ENCODE measurements at regions not wholly inside any gene's neighbourhood (a gene's known extent, or its start where the extent isn't known, plus 50 kb on each side); places are given as distances from the start of the nearest gene placed in this dataset.

GRCh38 chr20:7210910-7211309, 443.4 kb downstream of the BMP2 start:
- TF ChIP-seq FOXM1 (IDR thresholded peaks at IDR 0.05; ENCODE audit: borderline replicate concordance, low read depth) = no peak
- TF ChIP-seq YY1 (IDR thresholded peaks at IDR 0.05; ENCODE audit: low read depth) = no peak
- TF ChIP-seq CEBPB (IDR thresholded peaks at IDR 0.05) = no peak
- no peak for TF ChIP-seq CREB1 (IDR thresholded peaks at IDR 0.05; ENCODE audit: low read depth)
- TF ChIP-seq RAD21 (IDR thresholded peaks at IDR 0.05; ENCODE audit: low read depth) = no peak
- no peak for TF ChIP-seq EP300 (IDR thresholded peaks at IDR 0.05; ENCODE audit: borderline replicate concordance)
- no peak for TF ChIP-seq NFIC (IDR thresholded peaks at IDR 0.05)
- TF ChIP-seq, protein P1, sequence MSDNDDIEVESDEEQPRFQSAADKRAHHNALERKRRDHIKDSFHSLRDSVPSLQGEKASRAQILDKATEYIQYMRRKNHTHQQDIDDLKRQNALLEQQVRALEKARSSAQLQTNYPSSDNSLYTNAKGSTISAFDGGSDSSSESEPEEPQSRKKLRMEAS (IDR thresholded peaks at IDR 0.05) = no peak

- TF ChIP-seq, protein P1 (IDR thresholded peaks at IDR 0.05) = no peak
- TF ChIP-seq, protein P2, sequence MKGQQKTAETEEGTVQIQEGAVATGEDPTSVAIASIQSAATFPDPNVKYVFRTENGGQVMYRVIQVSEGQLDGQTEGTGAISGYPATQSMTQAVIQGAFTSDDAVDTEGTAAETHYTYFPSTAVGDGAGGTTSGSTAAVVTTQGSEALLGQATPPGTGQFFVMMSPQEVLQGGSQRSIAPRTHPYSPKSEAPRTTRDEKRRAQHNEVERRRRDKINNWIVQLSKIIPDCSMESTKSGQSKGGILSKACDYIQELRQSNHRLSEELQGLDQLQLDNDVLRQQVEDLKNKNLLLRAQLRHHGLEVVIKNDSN (IDR thresholded peaks at IDR 0.05) = no peak
- TF ChIP-seq CREB1 (IDR thresholded peaks at IDR 0.05; ENCODE audit: low read depth) = no peak
These were observed 446.7 kb downstream of the BMP2 start for GRCh38 chr20:7214081-7214740.

DNA sequence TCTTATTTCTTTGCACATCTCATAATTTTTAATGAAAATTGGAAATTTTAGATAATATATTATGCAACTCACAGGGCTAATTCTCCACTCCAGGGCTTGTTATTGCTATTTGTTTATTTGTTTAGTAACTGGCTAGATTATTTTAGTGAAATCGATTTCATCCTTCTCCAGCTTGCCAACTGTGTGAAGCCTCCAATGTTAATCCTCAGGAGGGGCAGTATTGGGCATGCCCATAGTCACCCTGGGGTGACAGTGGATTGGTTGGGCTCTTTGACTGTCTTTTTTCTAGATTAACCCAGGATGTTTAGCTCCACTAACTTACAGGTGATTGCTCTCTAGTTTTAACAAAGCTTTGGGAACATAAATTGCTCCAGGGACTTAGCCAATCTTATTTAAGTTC, 450.1 kb downstream of the BMP2 start:
- TF ChIP-seq EP300 (IDR thresholded peaks at IDR 0.05; ENCODE audit: borderline replicate concordance) (no peak), YY1 (IDR thresholded peaks at IDR 0.05; ENCODE audit: low read depth) (no peak), CEBPB (IDR thresholded peaks at IDR 0.05) (no peak), RAD21 (IDR thresholded peaks at IDR 0.05; ENCODE audit: low read depth) (no peak)
- TF ChIP-seq, protein P1 (IDR thresholded peaks at IDR 0.05) = no peak

DNA sequence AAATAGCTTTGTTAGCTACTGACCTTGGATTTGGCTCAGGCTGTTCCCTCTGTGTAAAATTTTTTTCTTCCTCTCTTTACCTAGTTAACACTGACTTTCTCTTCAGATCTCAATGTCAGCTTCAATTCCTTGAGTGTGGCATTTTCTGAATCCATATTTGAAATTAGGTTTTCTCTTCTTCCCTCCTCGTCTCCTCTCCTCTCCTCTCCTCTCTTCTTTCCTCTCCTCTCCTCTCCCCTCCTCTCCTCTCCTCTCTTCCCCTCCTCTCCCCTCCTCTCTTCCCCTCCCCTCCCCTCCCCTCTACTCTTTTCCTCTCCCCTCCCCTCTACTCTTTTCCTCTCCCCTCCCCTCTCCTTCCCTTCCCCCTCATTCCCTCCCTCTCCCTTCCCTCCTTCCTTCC, 453.3 kb downstream of the BMP2 start:
- TF ChIP-seq EP300 (IDR thresholded peaks at IDR 0.05; ENCODE audit: borderline replicate concordance) (no peak), REST (IDR thresholded peaks at IDR 0.05; ENCODE audit: low read depth) (no peak), YY1 (IDR thresholded peaks at IDR 0.05; ENCODE audit: low read depth) (no peak), TAF1 (IDR thresholded peaks at IDR 0.05; ENCODE audit: low read depth) (no peak), EGR1 (IDR thresholded peaks at IDR 0.05) (no peak), ZBTB7A (IDR thresholded peaks at IDR 0.05; ENCODE audit: low read depth) (no peak), CEBPB (IDR thresholded peaks at IDR 0.05) (no peak), TEAD4 (IDR thresholded peaks at IDR 0.05) (no peak), FOXM1 (IDR thresholded peaks at IDR 0.05; ENCODE audit: borderline replicate concordance, low read depth) (no peak), TCF12 (IDR thresholded peaks at IDR 0.05; ENCODE audit: low read depth) (no peak)
- TF ChIP-seq, protein P1 (IDR thresholded peaks at IDR 0.05) = no peak

DNA sequence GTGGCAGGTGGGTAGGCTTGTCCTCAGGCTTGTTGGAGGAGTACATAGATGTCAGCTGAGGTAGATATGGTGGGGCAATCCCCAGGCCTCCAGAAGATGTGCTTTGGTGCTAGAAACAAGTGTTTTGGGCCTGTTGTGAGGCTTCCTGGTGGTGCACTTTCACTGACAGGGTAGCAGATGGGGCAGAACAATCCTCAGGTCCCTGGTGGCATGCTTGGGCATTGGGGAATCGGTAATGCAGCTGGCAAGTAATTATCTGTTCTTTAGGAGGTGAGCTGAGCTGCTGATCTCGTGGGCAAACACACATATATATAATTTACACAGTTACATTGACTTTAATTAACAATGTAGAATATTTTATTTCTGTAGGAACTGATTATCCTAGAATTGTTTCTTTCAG, 458.7 kb downstream of the BMP2 start:
- TF ChIP-seq FOXM1 (IDR thresholded peaks at IDR 0.05; ENCODE audit: borderline replicate concordance, low read depth) (no peak), CREB1 (IDR thresholded peaks at IDR 0.05; ENCODE audit: low read depth) (no peak), EP300 (IDR thresholded peaks at IDR 0.05; ENCODE audit: borderline replicate concordance) (no peak), TEAD4 (IDR thresholded peaks at IDR 0.05) (no peak), YY1 (IDR thresholded peaks at IDR 0.05; ENCODE audit: low read depth) (no peak), TAF1 (IDR thresholded peaks at IDR 0.05; ENCODE audit: low read depth) (no peak)
- TF ChIP-seq, protein P2 (IDR thresholded peaks at IDR 0.05) = no peak
- TF ChIP-seq, protein P1 (IDR thresholded peaks at IDR 0.05) = no peak

- no peak for TF ChIP-seq RAD21 (IDR thresholded peaks at IDR 0.05; ENCODE audit: low read depth)
- TF ChIP-seq YY1 (IDR thresholded peaks at IDR 0.05; ENCODE audit: low read depth) = no peak
- TF ChIP-seq FOXM1 (IDR thresholded peaks at IDR 0.05; ENCODE audit: borderline replicate concordance, low read depth) = no peak
- TF ChIP-seq, protein P1 (IDR thresholded peaks at IDR 0.05) = no peak
- no peak for TF ChIP-seq CEBPB (IDR thresholded peaks at IDR 0.05)
- no peak for TF ChIP-seq ZBTB7A (IDR thresholded peaks at IDR 0.05; ENCODE audit: low read depth)
- TF ChIP-seq EP300 (IDR thresholded peaks at IDR 0.05; ENCODE audit: borderline replicate concordance) = no peak
- no peak for TF ChIP-seq TCF12 (IDR thresholded peaks at IDR 0.05; ENCODE audit: low read depth)
- TF ChIP-seq REST (IDR thresholded peaks at IDR 0.05; ENCODE audit: low read depth) = no peak
- TF ChIP-seq, protein P2 (IDR thresholded peaks at IDR 0.05) = no peak
- TF ChIP-seq TEAD4 (IDR thresholded peaks at IDR 0.05) = no peak
- no peak for TF ChIP-seq CREB1 (IDR thresholded peaks at IDR 0.05; ENCODE audit: low read depth)
- no peak for TF ChIP-seq NFIC (IDR thresholded peaks at IDR 0.05)
- no peak for TF ChIP-seq TAF1 (IDR thresholded peaks at IDR 0.05; ENCODE audit: low read depth)
- TF ChIP-seq EGR1 (IDR thresholded peaks at IDR 0.05) = no peak
These were observed 463.8 kb downstream of the BMP2 start for GRCh38 chr20:7231303-7231702.
